ENCODE measurements at regions not wholly inside any gene's neighbourhood (a gene's known extent, or its start where the extent isn't known, plus 50 kb on each side); places are given as distances from the start of the nearest gene placed in this dataset.

GRCh38 chr6:140980265-140980887, 1152.3 kb upstream of the GJE1 start:
- DNase-seq (ENCODE audit: low read depth), result peak; percentile 14

GRCh38 chr6:140979642-140980091, 1153.1 kb upstream of the GJE1 start:
- DNase-seq (ENCODE audit: low read depth), result peak; percentile 89

- peak; percentile 92 for DNase-seq (ENCODE audit: low read depth)
These were observed 1155.3 kb upstream of the GJE1 start for GRCh38 chr6:140977403-140977802.

GRCh38 chr6:140976806-140977205, 1155.9 kb upstream of the GJE1 start:
- DNase-seq (ENCODE audit: low read depth), result no peak

GRCh38 chr6:140970485-140970884, 1162.2 kb upstream of the GJE1 start:
- peak; percentile 93 for DNase-seq (ENCODE audit: low read depth)

GRCh38 chr6:140968062-140968461, 1164.7 kb upstream of the GJE1 start:
- DNase-seq (ENCODE audit: low read depth), result no peak

GRCh38 chr6:140966676-140967075, 1166.0 kb upstream of the GJE1 start:
- peak; percentile 50 for DNase-seq (ENCODE audit: low read depth)

GRCh38 chr6:140960566-140960965, 1172.2 kb upstream of the GJE1 start:
- DNase-seq (ENCODE audit: low read depth), result no peak

GRCh38 chr6:140957386-140957785, 1175.3 kb upstream of the GJE1 start:
- no peak for DNase-seq (ENCODE audit: low read depth)

- DNase-seq (ENCODE audit: low read depth), result peak; percentile 88
These were observed 1176.0 kb upstream of the GJE1 start for GRCh38 chr6:140956571-140957369.

- no peak for DNase-seq (ENCODE audit: low read depth)
These were observed 1192.3 kb upstream of the GJE1 start for GRCh38 chr6:140940251-140940925.

- no peak for DNase-seq (ENCODE audit: low read depth)
These were observed 1199.8 kb upstream of the GJE1 start for GRCh38 chr6:140932909-140933308.

- DNase-seq (ENCODE audit: low read depth), result no peak
These were observed 1201.1 kb upstream of the GJE1 start for GRCh38 chr6:140931581-140931980.

GRCh38 chr6:140929121-140929520, 1203.6 kb upstream of the GJE1 start:
- DNase-seq (ENCODE audit: low read depth), result no peak

GRCh38 chr6:140923048-140923447, 1209.7 kb upstream of the GJE1 start:
- no peak for DNase-seq (ENCODE audit: low read depth)

GRCh38 chr6:140921366-140922226, 1211.1 kb upstream of the GJE1 start:
- DNase-seq (ENCODE audit: low read depth), result peak; percentile 75

- DNase-seq (ENCODE audit: low read depth), result no peak
These were observed 1214.8 kb upstream of the GJE1 start for GRCh38 chr6:140917911-140918310.

- DNase-seq (ENCODE audit: low read depth), result no peak
These were observed 1217.2 kb upstream of the GJE1 start for GRCh38 chr6:140915551-140915950.

- DNase-seq (ENCODE audit: low read depth), result no peak
These were observed 1217.6 kb upstream of the GJE1 start for GRCh38 chr6:140915103-140915502.

GRCh38 chr6:140912686-140913085, 1220.0 kb upstream of the GJE1 start:
- DNase-seq (ENCODE audit: low read depth), result no peak

- DNase-seq (ENCODE audit: low read depth), result peak; percentile 10
These were observed 1223.1 kb upstream of the GJE1 start for GRCh38 chr6:140909625-140910024.

- DNase-seq (ENCODE audit: low read depth), result peak; percentile 4
These were observed 1223.6 kb upstream of the GJE1 start for GRCh38 chr6:140909156-140909555.

All from fibroblast of gingiva (primary cell).